ENCODE measurements at regions not wholly inside any gene's neighbourhood (a gene's known extent, or its start where the extent isn't known, plus 50 kb on each side); places are given as distances from the start of the nearest gene placed in this dataset.

DNA sequence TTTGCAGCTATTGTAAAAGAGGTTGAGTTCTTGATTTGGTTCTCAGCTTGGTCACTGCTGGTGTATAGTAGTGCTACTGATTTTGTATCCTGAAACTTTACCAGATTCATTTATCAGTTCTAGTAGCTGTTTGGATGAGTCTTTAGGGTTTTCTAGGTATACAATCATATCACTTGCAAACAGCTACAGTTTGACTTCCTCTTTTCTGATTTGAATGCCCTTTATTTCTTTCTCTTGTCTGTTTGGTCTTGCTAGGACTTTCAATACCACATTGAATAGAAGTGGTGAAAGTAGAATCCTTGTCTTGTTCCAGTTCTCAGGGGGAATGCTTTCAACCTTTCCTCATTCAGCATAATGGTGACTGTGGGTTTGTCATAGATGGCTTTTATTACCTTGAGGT, 210.5 kb upstream of the DPP10 start:
- H3K27me3 Mint-ChIP-seq (ENCODE audit: low read depth): no peaks in the 10 kb centered on the region
- no peak overlapping the region for H3K27ac Mint-ChIP-seq
- TF ChIP-seq, protein P1, sequence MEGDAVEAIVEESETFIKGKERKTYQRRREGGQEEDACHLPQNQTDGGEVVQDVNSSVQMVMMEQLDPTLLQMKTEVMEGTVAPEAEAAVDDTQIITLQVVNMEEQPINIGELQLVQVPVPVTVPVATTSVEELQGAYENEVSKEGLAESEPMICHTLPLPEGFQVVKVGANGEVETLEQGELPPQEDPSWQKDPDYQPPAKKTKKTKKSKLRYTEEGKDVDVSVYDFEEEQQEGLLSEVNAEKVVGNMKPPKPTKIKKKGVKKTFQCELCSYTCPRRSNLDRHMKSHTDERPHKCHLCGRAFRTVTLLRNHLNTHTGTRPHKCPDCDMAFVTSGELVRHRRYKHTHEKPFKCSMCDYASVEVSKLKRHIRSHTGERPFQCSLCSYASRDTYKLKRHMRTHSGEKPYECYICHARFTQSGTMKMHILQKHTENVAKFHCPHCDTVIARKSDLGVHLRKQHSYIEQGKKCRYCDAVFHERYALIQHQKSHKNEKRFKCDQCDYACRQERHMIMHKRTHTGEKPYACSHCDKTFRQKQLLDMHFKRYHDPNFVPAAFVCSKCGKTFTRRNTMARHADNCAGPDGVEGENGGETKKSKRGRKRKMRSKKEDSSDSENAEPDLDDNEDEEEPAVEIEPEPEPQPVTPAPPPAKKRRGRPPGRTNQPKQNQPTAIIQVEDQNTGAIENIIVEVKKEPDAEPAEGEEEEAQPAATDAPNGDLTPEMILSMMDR (IDR thresholded peaks at IDR 0.05; ENCODE audit: unreplicated experiment): no peak
- H3K9me3 Mint-ChIP-seq: peaks cover 32% of the 10 kb centered on the region
- no peaks in the 10 kb centered on the region for H3K4me1 Mint-ChIP-seq
- H3K4me3 Mint-ChIP-seq: no peak overlapping the region
- no peak for DNase-seq (ENCODE audit: low spot score in 2 of 2, unreplicated experiment in 2 of 2)
- H3K36me3 Mint-ChIP-seq: no peaks in the 10 kb centered on the region

DNA sequence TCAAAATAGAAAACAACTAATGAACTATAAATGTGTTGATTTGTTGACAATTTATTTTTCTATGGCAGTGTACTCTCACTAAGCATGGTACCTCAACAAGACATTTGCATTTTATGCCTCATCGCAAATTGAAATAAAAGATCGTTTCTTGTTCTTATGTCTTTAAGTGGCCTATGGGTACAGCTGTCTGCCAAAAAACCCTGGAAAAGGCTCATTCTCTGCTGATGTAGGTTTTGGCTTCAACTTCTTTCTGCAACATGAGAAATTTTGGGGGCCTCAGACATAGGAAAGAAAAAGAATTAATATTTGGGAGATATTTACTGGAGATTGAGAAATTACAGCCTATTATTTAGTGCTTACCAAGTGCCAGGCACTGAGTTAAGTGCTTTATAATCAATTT, 205.1 kb upstream of the DPP10 start:
- H3K4me1 Mint-ChIP-seq: peaks cover 1% of the 10 kb centered on the region
- no peak overlapping the region for H3K4me3 Mint-ChIP-seq
- H3K36me3 Mint-ChIP-seq: no peaks in the 10 kb centered on the region
- DNase-seq (ENCODE audit: low spot score in 2 of 2, unreplicated experiment in 2 of 2): no peak
- H3K27me3 Mint-ChIP-seq (ENCODE audit: low read depth): no peaks in the 10 kb centered on the region
- peaks cover 5% of the 10 kb centered on the region for H3K9me3 Mint-ChIP-seq
- TF ChIP-seq, protein P1 (IDR thresholded peaks at IDR 0.05; ENCODE audit: unreplicated experiment): no peak
- no peak overlapping the region for H3K27ac Mint-ChIP-seq

DNA sequence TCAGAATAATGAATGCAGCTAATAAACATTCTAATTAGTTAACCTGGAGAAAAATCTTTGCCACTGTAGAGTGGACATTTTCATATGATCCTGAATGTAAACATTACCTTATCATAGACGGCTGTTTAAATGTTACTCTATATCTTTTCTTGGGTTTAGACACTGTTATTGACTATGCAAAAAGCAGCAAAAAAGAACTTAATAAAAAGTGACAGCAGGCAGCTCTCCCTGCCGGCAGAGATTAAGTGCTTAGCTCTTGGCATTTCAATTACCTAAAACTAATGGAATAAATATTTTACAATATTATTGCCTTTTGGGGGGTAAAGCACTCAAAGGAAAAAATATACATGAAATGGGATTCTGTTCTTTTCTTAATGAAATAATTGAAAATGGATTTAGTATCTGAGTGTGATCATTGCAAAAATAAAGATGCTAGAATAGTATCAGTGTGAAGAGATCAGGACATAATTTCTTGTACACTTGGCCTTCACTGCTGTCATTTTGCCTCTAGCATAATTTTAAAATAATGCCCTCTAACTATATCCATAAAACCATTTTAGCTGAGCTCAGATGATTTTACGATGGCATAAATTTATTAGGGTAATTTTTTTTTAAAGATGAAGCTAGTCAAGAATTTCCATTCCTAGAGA, 203.4 kb upstream of the DPP10 start:
- Mint-ChIP-seq H3K4me1 (peaks cover 1% of the 10 kb centered on the region), H3K4me3 (no peak overlapping the region), H3K27ac (no peak overlapping the region), H3K9me3 (peaks cover 4% of the 10 kb centered on the region), H3K27me3 (ENCODE audit: low read depth) (no peaks in the 10 kb centered on the region), H3K36me3 (no peaks in the 10 kb centered on the region)
- TF ChIP-seq, protein P1 (IDR thresholded peaks at IDR 0.05; ENCODE audit: unreplicated experiment): no peak
- no peak for DNase-seq (ENCODE audit: low spot score in 2 of 2, unreplicated experiment in 2 of 2)

DNA sequence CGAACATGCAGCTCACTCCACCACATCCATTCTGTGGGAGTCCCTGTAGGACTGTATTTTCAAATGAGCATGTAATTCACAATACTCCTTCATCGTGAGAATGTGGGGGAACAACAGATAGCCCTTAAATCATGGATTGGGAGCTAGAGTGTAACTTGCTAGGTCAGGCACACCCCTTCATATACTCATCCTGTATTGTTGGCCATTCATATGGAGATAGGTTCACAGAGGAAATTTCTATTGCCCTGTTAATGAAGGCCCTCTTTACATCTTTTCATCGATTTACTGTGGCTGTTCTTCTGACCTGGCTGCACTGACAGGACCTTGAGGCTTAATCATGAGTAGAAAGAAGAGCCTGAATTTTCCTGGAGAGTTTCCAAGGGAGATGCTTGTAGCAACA, 193.8 kb upstream of the DPP10 start:
- no peaks in the 10 kb centered on the region for H3K9me3 Mint-ChIP-seq
- TF ChIP-seq, protein P1 (IDR thresholded peaks at IDR 0.05; ENCODE audit: unreplicated experiment): no peak
- DNase-seq (ENCODE audit: low spot score in 2 of 2, unreplicated experiment in 2 of 2): no peak
- H3K36me3 Mint-ChIP-seq: no peaks in the 10 kb centered on the region
- H3K4me1 Mint-ChIP-seq: no peaks in the 10 kb centered on the region
- no peak overlapping the region for H3K4me3 Mint-ChIP-seq
- peaks cover 2% of the 10 kb centered on the region for H3K27me3 Mint-ChIP-seq (ENCODE audit: low read depth)
- H3K27ac Mint-ChIP-seq: no peak overlapping the region

DNA sequence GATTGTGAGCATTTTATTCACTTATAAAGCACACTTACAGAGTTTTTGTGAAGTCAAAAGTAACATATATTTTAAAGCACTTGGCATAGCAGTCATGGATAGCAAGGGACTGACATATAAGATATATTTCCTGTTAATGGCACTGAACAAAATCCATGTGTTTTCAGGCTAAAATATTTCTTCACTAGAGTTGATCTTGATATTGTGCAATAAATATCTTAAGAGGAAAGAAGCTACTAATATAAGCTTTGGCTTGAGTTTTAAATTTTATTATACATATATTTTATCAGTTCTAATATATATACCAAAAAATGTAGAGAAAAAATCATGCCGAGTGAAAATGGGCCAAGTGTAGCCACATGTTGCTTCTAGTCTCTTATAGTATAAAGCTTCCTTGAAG, 189.7 kb upstream of the DPP10 start:
- TF ChIP-seq, protein P1 (IDR thresholded peaks at IDR 0.05; ENCODE audit: unreplicated experiment): no peak
- H3K9me3 Mint-ChIP-seq: peaks cover 8% of the 10 kb centered on the region
- no peaks in the 10 kb centered on the region for H3K4me1 Mint-ChIP-seq
- H3K36me3 Mint-ChIP-seq: no peaks in the 10 kb centered on the region
- DNase-seq (ENCODE audit: low spot score in 2 of 2, unreplicated experiment in 2 of 2): no peak
- H3K27ac Mint-ChIP-seq: no peak overlapping the region
- no peak overlapping the region for H3K4me3 Mint-ChIP-seq
- H3K27me3 Mint-ChIP-seq (ENCODE audit: low read depth): peaks cover 2% of the 10 kb centered on the region

DNA sequence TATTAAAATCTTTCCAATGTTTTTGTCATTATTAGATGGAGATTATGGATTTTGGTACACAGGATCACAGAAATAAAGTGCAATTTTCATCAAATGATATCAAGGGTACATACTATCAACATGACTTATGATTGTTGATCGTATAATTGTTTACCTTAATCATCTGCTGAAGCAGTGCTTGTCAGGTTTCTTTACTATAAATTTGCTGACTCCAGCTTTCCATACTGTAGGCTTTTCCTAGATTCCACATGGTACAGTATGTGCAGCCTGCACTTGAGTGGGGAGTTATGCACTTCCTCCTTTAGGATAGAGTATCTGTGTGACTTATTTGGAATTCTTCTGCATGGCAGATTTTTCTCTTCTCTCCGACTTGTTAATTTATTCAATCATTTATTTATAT, 187.6 kb upstream of the DPP10 start:
- Mint-ChIP-seq H3K27ac (no peak overlapping the region), H3K27me3 (ENCODE audit: low read depth) (peaks cover 2% of the 10 kb centered on the region), H3K9me3 (peaks cover 8% of the 10 kb centered on the region), H3K36me3 (no peaks in the 10 kb centered on the region), H3K4me1 (no peaks in the 10 kb centered on the region), H3K4me3 (no peak overlapping the region)
- TF ChIP-seq, protein P1 (IDR thresholded peaks at IDR 0.05; ENCODE audit: unreplicated experiment): no peak
- DNase-seq (ENCODE audit: low spot score in 2 of 2, unreplicated experiment in 2 of 2): no peak

Data from mesothelial cell of epicardium (in vitro differentiated cells).